Medulla oblongata (tissue), 1 donor: ENCODE measurements at regions not wholly inside any gene's neighbourhood (a gene's known extent, or its start where the extent isn't known, plus 50 kb on each side); places are given as distances from the start of the nearest gene placed in this dataset.
"Not testable (repeated sequence)": the region's sequence is repeated elsewhere in the genome, so short reads cannot be mapped to it uniquely, and the experiment has no call there.

Source experiments
- DNase-seq: peaks from one replicate; pipeline ENCODE4 v3.0.0-alpha.2; 2015; ENCODE audit errors: extremely low spot score

DNA sequence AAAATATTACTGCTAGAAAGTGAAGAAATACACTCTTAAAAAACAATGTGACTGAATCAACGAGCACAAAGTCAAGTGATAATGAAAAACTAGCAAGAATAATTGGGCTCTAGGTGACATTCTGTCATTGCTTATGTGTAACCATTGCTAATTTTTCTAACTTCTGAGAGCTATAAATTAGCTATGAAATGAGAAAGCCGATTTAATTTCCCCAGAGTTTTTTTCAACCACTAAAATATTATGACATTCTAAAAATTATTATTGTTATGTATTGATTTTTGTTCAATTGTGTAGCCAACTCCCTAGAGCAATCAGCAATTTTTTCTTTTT is 458.6 kb upstream of the ATXN8OS start:
- no peak for DNase-seq

DNA sequence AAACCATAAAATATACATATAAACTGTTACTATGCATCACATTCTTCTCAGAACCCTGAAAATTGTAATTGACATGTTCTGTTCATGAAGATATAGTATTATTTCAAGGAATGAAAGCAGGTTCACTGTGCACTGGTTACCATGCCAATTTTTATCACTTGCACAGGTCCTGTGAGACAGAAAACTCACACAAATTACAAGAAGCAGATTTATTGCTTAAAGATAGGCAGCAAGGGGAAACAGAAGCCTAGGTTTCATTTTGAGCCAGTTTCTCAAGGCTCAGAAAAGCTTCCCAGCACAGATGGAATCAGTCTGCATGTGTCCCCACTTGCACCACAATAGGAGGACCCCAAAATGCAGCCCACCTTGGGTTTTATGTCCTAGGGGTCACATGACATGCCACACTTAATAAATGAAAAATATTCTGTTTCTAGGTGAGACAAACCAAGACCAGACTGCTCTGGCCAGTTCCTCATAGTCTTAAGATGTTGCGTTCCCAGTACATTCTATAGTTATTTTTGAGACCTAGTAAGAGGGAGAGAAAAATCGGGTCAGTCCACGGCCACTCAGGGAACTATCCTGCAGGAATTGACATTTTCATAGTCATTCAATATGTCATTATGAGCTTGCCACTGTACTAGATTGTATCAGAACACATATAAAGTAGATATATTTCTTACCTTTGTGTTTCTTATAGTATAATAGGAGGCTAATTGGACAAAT is 459.1 kb upstream of the ATXN8OS start:
- DNase-seq = no peak

DNA sequence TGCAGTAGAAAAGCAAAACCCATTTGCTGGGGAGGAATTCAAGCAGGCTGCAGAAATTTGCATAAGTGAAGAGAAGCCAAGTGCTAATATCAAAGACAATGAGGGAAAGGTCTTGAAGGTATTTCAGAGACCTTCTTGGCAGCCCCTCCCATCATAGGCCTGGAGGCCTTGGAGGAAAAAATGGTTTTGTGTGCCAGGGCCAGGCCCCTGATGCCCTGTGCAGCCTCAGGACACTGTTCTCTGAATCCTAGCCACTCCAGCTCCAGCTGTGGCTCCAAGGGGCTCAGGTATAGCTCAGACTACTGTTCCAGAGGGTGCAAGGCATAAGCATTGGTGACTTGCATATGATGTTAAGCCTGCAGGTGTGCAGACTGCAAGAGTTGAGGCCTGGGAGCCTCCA is 463.2 kb upstream of the ATXN8OS start:
- no peak for DNase-seq

DNA sequence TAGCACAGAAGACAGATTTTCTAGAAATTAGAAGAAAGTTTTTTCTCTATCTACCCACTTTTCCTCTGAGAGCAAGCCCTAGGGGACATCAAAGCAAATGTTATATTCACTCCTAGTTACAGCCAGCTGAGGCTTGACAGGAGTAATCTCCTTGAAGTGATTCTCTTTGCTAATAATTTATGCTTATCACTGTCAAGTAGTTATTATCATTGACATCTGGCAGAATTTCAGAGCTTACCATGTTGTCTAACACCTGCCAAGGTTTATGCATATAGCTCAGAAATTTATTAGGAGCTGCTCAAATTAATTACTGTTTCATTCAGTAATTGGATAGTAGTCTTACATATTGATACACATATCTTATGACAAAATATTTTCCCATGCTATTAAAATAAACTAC is 465.9 kb upstream of the ATXN8OS start:
- no peak for DNase-seq

DNA sequence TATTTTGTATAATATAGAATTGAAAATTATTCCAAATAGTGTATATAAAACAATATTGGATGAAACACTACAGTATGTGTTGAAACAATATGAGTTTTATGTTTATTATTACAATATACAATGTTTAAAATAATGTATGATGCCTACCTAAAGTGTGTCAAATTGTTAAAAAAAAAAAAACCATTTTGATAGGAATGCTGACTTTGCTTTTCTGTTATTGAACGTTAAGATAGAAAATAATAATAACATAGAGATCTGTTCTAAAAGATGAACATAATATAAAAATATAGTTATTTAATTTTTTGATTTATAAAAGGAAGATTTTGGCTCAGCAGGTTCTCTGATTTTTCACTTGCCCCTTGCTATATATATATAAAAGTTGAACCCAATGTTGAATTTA is 474.6 kb upstream of the ATXN8OS start:
- no peak for DNase-seq

DNA sequence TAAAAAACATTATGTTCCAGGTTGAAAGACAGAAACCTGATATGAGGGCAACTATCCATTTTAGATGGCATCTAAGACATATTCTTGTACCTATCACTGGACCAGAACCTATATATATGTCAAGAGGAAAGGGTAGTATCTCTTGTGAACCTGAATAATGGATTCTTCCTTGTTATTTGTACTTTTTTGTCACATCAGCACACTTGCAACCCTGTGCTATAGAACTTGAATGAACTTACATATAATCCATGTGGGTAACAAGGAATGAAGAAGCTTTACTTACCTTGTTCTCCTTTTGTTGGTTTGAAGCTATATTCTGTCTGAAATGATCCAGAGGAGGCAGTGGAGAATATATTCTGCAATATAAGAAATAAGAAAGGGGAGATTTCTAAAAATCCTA is 483.7 kb upstream of the ATXN8OS start:
- no peak for DNase-seq

DNA sequence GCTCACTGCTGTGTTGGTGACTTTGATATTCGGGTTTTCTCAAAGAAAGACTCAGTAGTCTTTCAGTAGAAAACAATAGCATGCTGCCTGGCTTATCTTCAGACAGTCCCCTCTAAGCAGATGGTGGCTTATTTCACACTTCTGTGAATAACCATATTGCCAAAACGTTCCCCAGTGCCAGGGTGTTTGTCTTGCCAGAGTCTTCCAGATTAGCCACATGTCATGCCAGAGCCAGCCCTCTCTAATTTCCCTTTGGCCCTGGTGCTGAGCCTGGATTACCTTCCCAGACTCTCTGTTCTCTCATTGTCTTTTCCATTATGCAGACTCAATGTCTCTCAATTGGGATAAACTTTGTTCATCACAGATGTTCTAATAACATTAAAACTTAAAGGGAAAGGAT is 488.0 kb upstream of the ATXN8OS start:
- DNase-seq = no peak

DNA sequence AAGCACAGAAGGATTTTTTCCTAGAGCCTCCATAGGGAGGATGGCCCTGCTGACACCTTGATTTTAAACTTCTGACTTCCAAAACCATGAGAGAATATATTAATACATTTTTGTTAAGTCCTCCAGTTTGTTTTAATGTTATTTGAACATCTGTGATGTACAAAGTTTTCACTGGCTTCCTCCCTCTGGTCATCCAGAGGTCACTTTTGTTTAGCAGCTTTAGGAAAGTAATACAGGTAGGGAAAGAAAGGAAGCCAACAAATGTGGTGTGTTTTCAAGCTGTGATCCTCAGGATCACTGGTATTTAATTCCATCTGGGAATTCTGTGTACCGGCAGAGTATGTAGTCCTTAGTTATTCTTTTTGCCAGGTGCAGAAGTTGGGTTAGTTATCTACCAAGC is 488.8 kb upstream of the ATXN8OS start:
- no peak for DNase-seq

DNA sequence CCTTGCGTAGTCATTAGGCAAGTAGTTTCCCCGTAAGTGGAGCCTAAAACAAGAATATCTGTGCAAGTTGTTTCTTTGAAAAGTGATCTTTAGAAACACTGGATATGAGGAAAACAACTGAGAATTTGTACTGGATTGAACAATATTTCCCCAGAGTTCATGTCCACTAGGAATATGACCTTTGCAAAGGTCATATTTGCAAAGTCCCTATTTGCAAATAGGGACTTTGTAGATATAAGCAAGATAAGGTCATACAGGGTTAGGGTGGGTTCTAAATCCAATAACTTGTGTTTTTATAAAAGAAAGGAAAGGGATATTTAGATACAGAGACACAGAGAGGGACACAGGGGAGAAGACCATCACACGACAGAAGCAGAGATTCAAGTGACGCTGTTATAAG is 489.2 kb upstream of the ATXN8OS start:
- no peak for DNase-seq

DNA sequence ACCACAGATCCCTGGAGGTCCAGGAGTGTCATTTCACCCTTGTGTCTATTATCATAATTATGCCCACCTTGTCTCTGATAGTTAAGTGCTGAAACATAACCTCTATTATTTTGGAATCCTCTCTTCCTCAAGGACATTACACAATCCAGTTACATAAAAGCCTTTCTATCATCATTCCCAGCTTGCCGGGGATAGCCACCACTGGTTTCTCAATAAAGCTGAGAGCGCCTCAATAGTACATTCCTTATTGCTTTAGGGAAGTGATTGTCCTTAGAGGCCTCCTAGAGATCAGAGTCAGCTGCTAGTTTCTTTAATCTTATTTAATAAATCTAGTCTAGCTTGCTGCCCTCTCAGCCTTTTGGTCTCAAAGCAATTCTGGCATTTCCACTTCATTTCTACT is 490.0 kb upstream of the ATXN8OS start:
- no peak for DNase-seq

DNA sequence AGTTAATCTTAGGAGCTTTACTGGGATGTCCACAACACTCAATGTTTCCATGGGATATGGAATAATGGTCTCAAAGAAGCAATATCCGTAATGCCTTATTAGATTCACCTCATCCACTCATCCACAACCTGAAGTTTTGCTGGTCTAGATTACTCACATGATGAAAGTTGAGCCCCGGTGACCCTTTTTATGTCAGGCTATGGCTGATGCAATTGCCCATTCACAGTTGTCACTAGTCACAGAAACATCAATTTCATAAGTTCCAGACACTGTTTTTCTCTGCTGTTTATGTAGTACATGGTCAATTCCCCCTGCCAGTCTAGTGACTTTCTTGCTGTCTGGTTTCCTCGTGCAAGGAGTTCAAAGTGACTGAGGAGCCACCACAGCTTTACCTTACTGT is 491.2 kb upstream of the ATXN8OS start:
- no peak for DNase-seq

DNA sequence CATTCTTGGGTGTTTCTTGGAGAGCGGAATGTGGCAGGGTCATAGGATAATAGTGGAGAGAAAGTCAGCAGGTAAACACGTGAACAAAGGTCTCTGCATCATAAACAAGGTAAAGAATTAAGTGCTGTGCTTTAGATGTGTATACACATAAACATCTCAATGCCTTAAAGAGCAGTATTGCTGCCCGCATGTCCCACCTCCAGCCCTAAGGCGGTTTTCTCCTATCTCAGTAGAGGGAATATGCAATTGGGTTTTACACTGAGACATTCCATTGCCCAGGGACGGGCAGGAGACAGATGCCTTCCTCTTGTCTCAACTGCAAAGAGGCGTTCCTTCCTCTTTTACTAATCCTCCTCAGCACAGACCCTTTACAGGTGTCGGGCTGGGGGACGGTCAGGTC is 492.6 kb upstream of the ATXN8OS start:
- DNase-seq = not testable (repeated sequence)

DNA sequence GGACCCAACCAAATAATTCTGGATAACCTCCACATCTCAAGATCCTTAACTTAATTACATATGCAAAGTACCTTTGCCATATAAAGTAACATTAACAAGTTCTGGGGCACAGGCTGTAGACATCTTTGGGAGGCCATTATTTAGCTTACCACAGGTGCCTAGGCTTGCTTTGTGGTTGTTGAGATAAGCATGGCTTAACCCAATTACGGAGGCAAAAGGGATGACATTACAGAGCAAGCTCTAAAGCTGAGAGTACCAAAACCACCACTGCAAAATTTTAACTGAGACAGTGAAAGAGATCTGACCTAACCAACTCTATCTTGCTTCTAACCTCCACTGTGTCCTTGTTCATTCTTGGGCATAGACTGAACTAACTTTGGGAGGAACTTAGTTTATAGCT is 502.9 kb upstream of the ATXN8OS start:
- no peak for DNase-seq

DNA sequence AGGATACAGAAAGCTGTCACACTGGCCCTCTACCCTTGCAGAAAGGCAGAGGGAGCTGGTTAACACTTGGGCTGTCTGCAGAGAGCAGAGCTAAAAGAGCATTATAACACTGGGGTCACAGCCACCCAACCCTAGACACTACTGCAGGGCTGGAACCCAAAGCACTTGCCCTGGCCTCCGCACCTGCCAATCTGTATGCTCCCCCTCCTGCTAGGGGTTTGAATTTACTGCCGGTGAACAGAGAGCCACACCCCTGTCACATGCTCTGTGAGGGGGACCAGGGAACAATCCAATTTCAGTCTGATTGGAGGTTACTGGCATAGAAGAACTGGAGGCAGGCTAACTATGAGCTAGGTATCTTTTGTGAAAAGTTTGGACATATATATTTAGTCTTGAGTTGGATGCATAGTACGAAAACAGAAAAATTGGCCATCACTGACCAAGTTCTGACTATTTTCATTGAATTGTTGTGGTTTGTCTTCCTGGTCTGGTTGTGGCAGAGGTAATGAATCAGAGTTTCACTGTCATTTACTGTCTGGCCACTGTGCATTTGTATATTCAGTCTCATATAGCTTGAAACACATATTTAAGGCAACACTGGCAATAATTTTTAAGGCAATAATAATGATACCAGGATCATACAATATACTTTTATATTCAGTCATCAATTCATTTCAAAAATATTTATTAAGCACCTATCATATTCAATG is 504.3 kb upstream of the ATXN8OS start:
- no peak for DNase-seq

DNA sequence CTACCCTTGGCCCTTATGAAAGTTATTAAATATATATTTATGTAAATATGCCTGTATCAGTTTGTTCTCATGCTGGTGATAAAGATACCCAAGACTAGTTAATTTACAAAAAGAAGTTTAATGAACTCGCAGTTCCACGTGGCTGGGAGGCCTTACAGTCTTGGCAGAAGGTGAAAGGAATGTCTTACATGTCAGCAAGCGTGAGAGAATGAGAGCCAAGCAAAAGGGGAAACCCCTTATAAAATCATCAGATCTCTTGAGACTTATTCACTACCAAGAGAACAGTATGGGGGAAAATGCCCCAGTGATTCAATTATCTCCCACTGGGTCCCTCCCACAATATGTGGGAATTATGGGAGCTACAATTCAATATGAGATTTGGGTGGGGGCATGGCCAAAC is 506.0 kb upstream of the ATXN8OS start:
- DNase-seq = no peak

DNA sequence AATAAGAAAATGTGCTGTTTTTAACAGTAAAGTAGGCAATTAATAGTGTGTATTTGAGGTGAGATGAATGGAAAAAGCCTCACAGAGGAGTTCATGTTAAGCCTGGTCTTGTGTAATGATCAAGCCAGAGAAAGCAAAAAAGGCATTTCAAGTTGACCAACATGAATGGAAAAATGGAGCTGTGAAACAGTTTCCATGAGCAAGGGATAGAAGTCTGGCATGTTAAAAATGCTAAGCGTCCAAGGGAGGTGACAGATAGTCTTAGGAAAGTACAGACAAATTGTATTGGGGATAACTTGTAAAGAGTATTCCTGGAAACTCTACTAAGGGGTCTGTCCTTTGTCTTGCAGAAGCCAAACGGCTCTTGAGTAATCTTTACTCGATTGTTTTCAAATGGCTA is 506.8 kb upstream of the ATXN8OS start:
- no peak for DNase-seq

DNA sequence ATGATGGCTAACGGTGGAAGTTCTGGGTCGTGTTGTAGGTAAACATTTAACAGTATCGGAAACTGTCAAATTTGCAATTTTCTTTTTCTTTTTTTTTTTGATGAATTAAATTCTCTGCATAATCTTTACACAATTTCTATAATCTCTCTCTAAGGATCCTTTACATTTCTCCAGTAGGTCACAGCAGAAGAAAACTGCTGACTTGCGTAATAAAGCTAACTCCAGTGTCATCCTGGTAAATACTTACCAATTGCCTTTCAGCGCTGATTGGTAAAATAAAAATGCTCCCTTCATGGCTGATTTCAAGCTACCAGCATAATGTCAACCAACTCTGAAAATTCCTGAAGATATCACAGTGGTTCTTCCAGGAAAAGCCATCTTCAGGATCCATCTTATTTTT is 510.5 kb upstream of the ATXN8OS start:
- no peak for DNase-seq

DNA sequence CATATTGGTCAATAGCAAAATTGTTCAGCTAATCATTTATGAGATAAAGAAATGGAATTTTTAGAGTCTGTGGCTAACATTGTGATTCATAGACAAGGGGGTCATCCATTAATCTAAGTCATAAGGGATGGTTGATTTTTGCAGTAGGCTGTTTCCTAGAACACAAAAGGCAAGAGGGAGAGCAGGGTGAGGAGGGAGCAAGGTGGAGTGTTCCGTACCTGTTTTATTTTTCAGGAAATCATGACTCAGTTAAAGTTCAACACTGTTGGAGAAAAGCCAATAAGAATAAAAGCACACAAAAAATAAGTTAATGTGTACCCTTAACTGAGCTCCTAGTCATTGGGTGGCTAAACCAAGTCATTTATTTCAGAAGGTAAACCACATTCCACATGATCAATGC is 512.4 kb upstream of the ATXN8OS start:
- DNase-seq = no peak

DNA sequence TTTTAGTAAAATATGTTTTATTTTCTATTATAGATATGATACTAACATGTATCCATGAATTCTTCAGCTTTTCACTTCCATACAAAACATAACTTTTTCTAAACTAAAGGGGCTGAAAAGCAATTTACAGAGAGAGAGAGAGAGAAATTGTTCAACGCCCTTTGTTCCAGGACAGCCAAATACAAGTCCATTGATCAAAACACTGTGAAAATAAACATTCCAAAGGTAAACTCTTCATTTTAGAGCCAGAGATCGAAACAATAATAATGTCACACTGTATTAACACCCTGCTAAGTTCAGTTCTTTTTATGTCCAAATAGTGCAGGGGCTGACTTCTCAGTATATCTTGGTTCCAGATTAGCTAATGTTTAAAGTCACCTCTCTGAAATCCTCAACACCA is 516.2 kb upstream of the ATXN8OS start:
- DNase-seq = no peak

DNA sequence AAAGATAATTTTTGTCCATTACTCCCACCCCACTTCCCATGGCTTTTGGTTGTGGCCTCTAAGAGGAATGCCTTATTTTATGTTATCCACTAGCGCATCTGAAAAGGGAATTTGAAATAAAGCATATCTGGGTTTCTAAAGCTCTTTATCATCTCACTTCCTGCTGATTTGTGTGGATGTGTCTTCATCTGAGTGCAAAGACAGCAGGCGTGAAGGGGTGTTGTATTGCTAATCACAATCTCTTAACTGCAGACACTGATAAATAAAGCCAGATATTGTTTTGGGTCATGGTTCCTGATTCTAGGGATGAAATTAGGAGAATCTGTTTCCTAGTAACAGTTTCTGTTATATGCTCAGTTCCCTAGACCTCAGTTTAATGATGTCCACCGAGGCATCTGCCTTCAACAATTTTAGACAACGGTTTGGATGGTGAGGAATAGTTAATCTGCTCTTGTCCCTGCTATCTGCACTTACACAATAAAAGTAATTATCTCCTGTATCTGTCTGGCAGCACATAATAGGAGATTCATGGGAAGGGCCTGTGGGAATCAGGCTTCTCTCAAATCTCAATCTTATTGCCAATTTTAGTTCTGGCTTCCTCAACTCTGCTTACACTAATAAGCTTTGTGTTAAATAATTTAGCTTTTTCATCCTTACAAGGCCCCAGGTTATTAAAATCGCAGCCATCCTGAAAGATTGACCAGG is 517.9 kb upstream of the ATXN8OS start:
- no peak for DNase-seq

DNA sequence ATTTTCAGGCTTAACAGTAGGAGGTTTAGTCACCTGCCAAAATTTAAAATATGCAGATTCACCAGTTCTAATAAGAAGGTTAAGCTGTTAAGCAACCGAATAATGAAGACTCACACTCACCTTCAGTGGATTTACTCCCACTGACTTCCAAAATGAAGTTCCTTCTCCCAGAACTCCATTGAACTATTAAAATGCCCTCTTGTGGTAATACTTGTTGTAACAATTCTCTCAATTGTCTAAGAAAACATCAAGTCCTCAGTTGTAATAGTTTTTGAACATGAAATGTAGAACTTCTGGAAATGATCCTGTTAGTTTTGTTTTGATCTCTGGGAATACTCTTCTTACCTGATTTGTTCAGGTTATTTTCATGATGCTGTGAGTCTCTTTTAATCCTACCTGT is 522.0 kb upstream of the ATXN8OS start:
- no peak for DNase-seq

DNA sequence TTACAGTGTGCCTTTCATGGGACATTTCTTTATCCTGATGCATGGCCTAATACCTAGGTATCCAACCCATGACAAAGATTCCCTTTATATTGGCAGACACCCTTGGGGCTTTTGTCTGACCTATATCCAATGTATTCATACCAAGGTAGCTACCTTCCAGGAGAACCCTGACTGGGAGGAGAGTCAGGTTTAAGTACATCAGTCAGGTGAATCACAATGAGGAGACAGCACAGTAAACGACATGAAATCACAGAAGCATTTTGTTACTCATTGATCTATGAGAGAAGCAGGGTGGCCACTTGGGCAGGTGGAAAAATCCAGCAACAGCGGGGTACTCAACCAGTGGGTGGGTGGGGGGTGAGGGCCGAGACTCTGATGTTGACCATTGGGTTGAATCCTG is 527.4 kb upstream of the ATXN8OS start:
- no peak for DNase-seq

DNA sequence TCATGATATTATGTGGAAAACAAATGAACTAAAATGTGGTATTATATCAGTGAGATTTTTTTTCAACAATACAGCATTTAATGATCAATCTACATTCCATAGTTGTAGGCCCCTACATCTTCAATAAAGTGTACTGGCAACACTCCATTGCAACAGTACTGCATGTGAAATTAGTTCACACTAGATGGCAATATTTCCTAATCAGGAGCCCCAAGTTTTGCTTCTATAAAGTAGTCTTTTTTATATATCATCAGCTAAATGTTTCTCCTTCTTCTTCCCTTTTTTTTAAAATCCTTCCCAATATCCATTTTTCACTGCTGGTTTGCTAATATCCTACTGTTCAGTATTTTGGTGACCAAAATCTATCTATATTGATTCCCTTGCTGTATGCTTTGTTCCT is 528.3 kb upstream of the ATXN8OS start:
- DNase-seq = peak; percentile 6
